Caco-2 (cell line): ENCODE measurements at regions not wholly inside any gene's neighbourhood (a gene's known extent, or its start where the extent isn't known, plus 50 kb on each side); places are given as distances from the start of the nearest gene placed in this dataset.

ENCODE experiments used
- BruUV-seq: library from RNA; stranded (reverse); fragments of 400-500 nt; replicated peaks from 2 replicates; lab custom pipeline; 2021; lab: Mats Ljungman, UMichigan
- CTCF ChIA-PET: fragments of 300-600 bp; sonication (Branson Sonifier 250); formaldehyde crosslinking; loops from one replicate; lab custom pipeline; 2022; ENCODE audit warnings: antibody characterized with exemption; lab: Charles Lee
- POLR2A ChIA-PET: fragments of 300-600 bp; sonication (Branson Sonifier 250); formaldehyde crosslinking; loops from one replicate; lab custom pipeline; 2022; ENCODE audit warnings: antibody characterized with exemption; lab: Charles Lee
- DNase-seq, 2 experiments: peaks; one replicate each; pipeline versions ENCODE4 v3.0.0 to v3.0.0-alpha.2; 2020 to 2022
- H3K27me3 ChIP-seq: replicated peaks from 2 replicates; pipeline ENCODE4 v1.6.0; 2011; ENCODE audit warnings: low read length; ENCODE audit not compliant: control insufficient read depth, insufficient read depth
- H3K36me3 ChIP-seq: 2 replicates; pipeline ENCODE4 v1.5.1; 2011; ENCODE audit warnings: low read length; ENCODE audit not compliant: control insufficient read depth, insufficient read depth
- H3K4me1 ChIP-seq: fragments of 250-450 bp; sonication (Bioruptor Pico); 2 replicates; pipeline ENCODE4 v1.5.1; 2020; ENCODE audit warnings: mild to moderate bottlenecking
- H3K4me3 ChIP-seq: 2 replicates; pipeline ENCODE4 v1.5.1; 2011; ENCODE audit warnings: low read depth, mild to moderate bottlenecking, control low read depth, low read length
- H3K9me3 ChIP-seq: fragments of 250-450 bp; sonication (Bioruptor Pico); 2 replicates; pipeline ENCODE4 v1.5.1; 2020; ENCODE audit warnings: mild to moderate bottlenecking, moderate library complexity
- H3K27ac Mint-ChIP-seq: one replicate; pipeline ENCODE4 v1.8.0; 2022; ENCODE audit warnings: mixed read lengths; ENCODE audit not compliant: unreplicated experiment
- H3K27me3 Mint-ChIP-seq: one replicate; pipeline ENCODE4 v1.8.0; 2022; ENCODE audit warnings: mixed read lengths; ENCODE audit not compliant: insufficient read depth, unreplicated experiment
- H3K36me3 Mint-ChIP-seq: one replicate; pipeline ENCODE4 v1.8.0; 2022; ENCODE audit warnings: mild to moderate bottlenecking, mixed read lengths; ENCODE audit not compliant: insufficient read depth, unreplicated experiment
- H3K4me1 Mint-ChIP-seq: one replicate; pipeline ENCODE4 v1.8.0; 2022; ENCODE audit warnings: low read depth, mixed read lengths; ENCODE audit not compliant: unreplicated experiment
- H3K4me3 Mint-ChIP-seq: one replicate; pipeline ENCODE4 v1.8.0; 2022; ENCODE audit warnings: mild to moderate bottlenecking, moderate library complexity, mixed read lengths; ENCODE audit not compliant: unreplicated experiment
- H3K9me3 Mint-ChIP-seq: one replicate; pipeline ENCODE4 v1.8.0; 2022; ENCODE audit warnings: mixed read lengths; ENCODE audit not compliant: unreplicated experiment
- intact Hi-C: fragments of 100-400 bp; cut with micrococcal nuclease; formaldehyde crosslinking; loops from one replicate; pipeline ENCODE4 v1.10.0; 2022; ENCODE audit not compliant: unreplicated experiment
- TF ChIP-seq, protein P1 (sequence below), 2 experiments: fragments of 200-600 bp in 1 of 2; IDR thresholded peaks; 1 replicate in 1 of 2; 2 replicates in 1 of 2; pipeline versions ENCODE4 v1.5.1 to v1.8.0; 2011 to 2022; ENCODE audit warnings: antibody characterized with exemption in 1 of 2, control low read depth in 1 of 2, inconsistent platforms in 1 of 2, low read depth in 1 of 2, low read length in 1 of 2, mild to moderate bottlenecking in 1 of 2, moderate library complexity in 1 of 2; ENCODE audit not compliant: insufficient read depth in 1 of 2, severe bottlenecking in 1 of 2, unreplicated experiment in 1 of 2

GRCh38 chr6:10166031-10166430 lies 248.8 kb downstream of the TFAP2A start:
- no TSS peak for BruUV-seq
- intact Hi-C loops, result no loop called here
- Mint-ChIP-seq H3K9me3 (peaks cover 4% of the 10 kb centered on the region), H3K27me3 (no peaks in the 10 kb centered on the region), H3K4me1 (no peaks in the 10 kb centered on the region), H3K27ac (no peak overlapping the region), H3K36me3 (no peaks in the 10 kb centered on the region), H3K4me3 (no peak overlapping the region)
- DNase-seq, result no peak
- H3K36me3 ChIP-seq, result no peaks in the 10 kb centered on the region
- no peaks in the 10 kb centered on the region for H3K9me3 ChIP-seq
- no peak overlapping the region for H3K4me3 ChIP-seq
- ChIA-PET CTCF (no interaction called here), POLR2A (no interaction called here)
- no peaks in the 10 kb centered on the region for H3K4me1 ChIP-seq
- TF ChIP-seq, protein P1, sequence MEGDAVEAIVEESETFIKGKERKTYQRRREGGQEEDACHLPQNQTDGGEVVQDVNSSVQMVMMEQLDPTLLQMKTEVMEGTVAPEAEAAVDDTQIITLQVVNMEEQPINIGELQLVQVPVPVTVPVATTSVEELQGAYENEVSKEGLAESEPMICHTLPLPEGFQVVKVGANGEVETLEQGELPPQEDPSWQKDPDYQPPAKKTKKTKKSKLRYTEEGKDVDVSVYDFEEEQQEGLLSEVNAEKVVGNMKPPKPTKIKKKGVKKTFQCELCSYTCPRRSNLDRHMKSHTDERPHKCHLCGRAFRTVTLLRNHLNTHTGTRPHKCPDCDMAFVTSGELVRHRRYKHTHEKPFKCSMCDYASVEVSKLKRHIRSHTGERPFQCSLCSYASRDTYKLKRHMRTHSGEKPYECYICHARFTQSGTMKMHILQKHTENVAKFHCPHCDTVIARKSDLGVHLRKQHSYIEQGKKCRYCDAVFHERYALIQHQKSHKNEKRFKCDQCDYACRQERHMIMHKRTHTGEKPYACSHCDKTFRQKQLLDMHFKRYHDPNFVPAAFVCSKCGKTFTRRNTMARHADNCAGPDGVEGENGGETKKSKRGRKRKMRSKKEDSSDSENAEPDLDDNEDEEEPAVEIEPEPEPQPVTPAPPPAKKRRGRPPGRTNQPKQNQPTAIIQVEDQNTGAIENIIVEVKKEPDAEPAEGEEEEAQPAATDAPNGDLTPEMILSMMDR (IDR thresholded peaks at IDR 0.05; ENCODE audit: insufficient read depth in 1 of 2, low read depth in 1 of 2, low read length in 1 of 2, severe bottlenecking in 1 of 2, unreplicated experiment in 1 of 2), result no peak
- H3K27me3 ChIP-seq, result no peaks in the 10 kb centered on the region

- Mint-ChIP-seq H3K27me3 (no peaks in the 10 kb centered on the region), H3K4me1 (no peaks in the 10 kb centered on the region), H3K4me3 (no peak overlapping the region), H3K27ac (no peak overlapping the region), H3K36me3 (no peaks in the 10 kb centered on the region), H3K9me3 (peaks cover 17% of the 10 kb centered on the region)
- TF ChIP-seq, protein P1 (IDR thresholded peaks at IDR 0.05; ENCODE audit: insufficient read depth in 1 of 2, low read depth in 1 of 2, low read length in 1 of 2, severe bottlenecking in 1 of 2, unreplicated experiment in 1 of 2), result no peak
- Histone ChIP-seq H3K4me3 (no peak overlapping the region), H3K36me3 (no peaks in the 10 kb centered on the region), H3K4me1 (no peaks in the 10 kb centered on the region), H3K9me3 (no peaks in the 10 kb centered on the region), H3K27me3 (no peaks in the 10 kb centered on the region)
- POLR2A ChIA-PET, result no interaction called here
- BruUV-seq, result no TSS peak
- DNase-seq, result peak; percentile 11 to 46
- intact Hi-C loops, result no loop called here
- CTCF ChIA-PET, result no interaction called here
Observed at GRCh38 chr6:10163203-10163962, 251.5 kb downstream of the TFAP2A start.

DNA sequence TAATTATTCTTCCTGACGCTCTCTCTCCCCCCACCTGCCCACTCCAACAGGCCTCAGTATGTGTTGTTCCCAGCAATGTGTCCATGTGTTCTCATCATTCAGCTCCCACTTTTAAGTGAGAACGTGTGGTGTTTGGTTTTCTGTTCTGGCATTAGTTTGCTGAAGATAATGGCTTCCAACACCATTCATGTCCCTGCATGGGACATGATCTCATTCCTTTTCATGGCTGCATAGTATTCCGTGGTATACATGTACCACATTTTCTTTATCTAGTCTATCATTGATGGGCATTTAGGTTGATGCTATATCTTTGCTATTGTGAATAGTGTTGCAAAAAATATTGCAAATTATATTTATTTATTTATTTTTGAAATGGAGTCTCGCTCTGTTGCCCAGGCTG lies 258.0 kb downstream of the TFAP2A start:
- Histone ChIP-seq H3K4me1 (no peaks in the 10 kb centered on the region), H3K36me3 (no peaks in the 10 kb centered on the region), H3K27me3 (no peaks in the 10 kb centered on the region), H3K9me3 (no peaks in the 10 kb centered on the region), H3K4me3 (no peak overlapping the region)
- peaks cover 26% of the 10 kb centered on the region for H3K9me3 Mint-ChIP-seq
- no peaks in the 10 kb centered on the region for H3K27me3 Mint-ChIP-seq
- DNase-seq, result no peak
- no peaks in the 10 kb centered on the region for H3K4me1 Mint-ChIP-seq
- ChIA-PET CTCF (no interaction called here), POLR2A (no interaction called here)
- no TSS peak for BruUV-seq
- TF ChIP-seq, protein P1 (IDR thresholded peaks at IDR 0.05; ENCODE audit: insufficient read depth in 1 of 2, low read depth in 1 of 2, low read length in 1 of 2, severe bottlenecking in 1 of 2, unreplicated experiment in 1 of 2), result no peak
- H3K36me3 Mint-ChIP-seq, result no peaks in the 10 kb centered on the region
- H3K4me3 Mint-ChIP-seq, result no peak overlapping the region
- intact Hi-C loops, result no loop called here
- H3K27ac Mint-ChIP-seq, result no peak overlapping the region
